HepG2 (cell line): ENCODE measurements at regions not wholly inside any gene's neighbourhood (a gene's known extent, or its start where the extent isn't known, plus 50 kb on each side); places are given as distances from the start of the nearest gene placed in this dataset.

Source experiments
- ATAC-seq: fragments of 200-7000 bp; cut with Tn5 transposase; 3 replicates; pipeline ENCODE4 v1.9.1; 2020; ENCODE audit warnings: mild to moderate bottlenecking, moderate library complexity
- BruUV-seq: library from RNA; stranded (reverse); fragments of 400-500 nt; replicated peaks from 2 replicates; lab custom pipeline; 2021; lab: Mats Ljungman, UMichigan
- CTCF ChIA-PET: fragments of 300-600 bp; formaldehyde crosslinking; extraction: SDS; loops from one replicate; lab custom pipeline; 2021; ENCODE audit warnings: low total read pairs, inconsistent platforms, low intra/inter-chr PET ratio; lab: Yijun Ruan, JAX
- POLR2A ChIA-PET: fragments of 350-600 bp; sonication (Branson Sonifier 250); formaldehyde crosslinking; loops from one replicate; lab custom pipeline; 2020; ENCODE audit warnings: antibody characterized with exemption, inconsistent platforms; lab: Yijun Ruan, JAX
- DNase-seq: peaks from one replicate; pipeline ENCODE4 v3.0.0-alpha.2; 2015; ENCODE audit warnings: low spot score
- FAIRE-seq: peaks from 3 replicates; lab custom pipeline; 2011; peaks lifted over from hg19 to GRCh38; lab: Jason Lieb, UNC
- H2AFZ ChIP-seq: one replicate; pipeline ENCODE4 v1.6.1; 2011; ENCODE audit warnings: low read length, inconsistent platforms
- H3K27ac ChIP-seq: fragments of 300-600 bp; 3 replicates; pipeline ENCODE4 v1.8.0; 2011; ENCODE audit warnings: mixed run types, mild to moderate bottlenecking, mixed read lengths, low read length, inconsistent platforms; ENCODE audit not compliant: insufficient read depth; ENCODE audit errors: extremely low read length
- H3K27me3 ChIP-seq, 2 experiments: fragments of 200-600 bp in 1 of 2; 2 replicates in 1 of 2; 3 replicates in 1 of 2; pipeline versions ENCODE4 v1.6.0 to v1.8.0; 2011; ENCODE audit warnings: low read length in 2 of 2, mild to moderate bottlenecking in 2 of 2, moderate library complexity in 2 of 2, inconsistent platforms in 1 of 2; ENCODE audit not compliant: insufficient read depth in 2 of 2, control insufficient read depth in 1 of 2
- H3K36me3 ChIP-seq, 2 experiments: fragments of 200-600 bp in 1 of 2; replicated peaks in 1 of 2; 2 replicates in 1 of 2; 3 replicates in 1 of 2; pipeline versions ENCODE4 v1.5.1 to v1.8.0; 2011; ENCODE audit warnings: low read length in 2 of 2, inconsistent platforms in 1 of 2; ENCODE audit not compliant: insufficient read depth in 2 of 2, control insufficient read depth in 1 of 2
- H3K4me1 ChIP-seq: 2 replicates; pipeline ENCODE4 v1.5.1; 2012; ENCODE audit warnings: low read length, inconsistent platforms; ENCODE audit not compliant: insufficient read depth
- H3K4me2 ChIP-seq: 2 replicates; pipeline ENCODE4 v1.6.0; 2011; ENCODE audit warnings: low read depth, low read length, inconsistent platforms
- H3K4me3 ChIP-seq, 3 experiments: fragments of 200-600 bp in 1 of 3; sonication (generic), shearing (Covaris generic) in 1 of 3; replicated peaks in 1 of 3; 2 replicates each; pipeline ENCODE4 v1.5.1; 2011 to 2016; ENCODE audit warnings: low read length in 3 of 3, inconsistent platforms in 2 of 3, low read depth in 2 of 3, mild to moderate bottlenecking in 2 of 3, control low read depth in 1 of 3, mixed read lengths in 1 of 3; ENCODE audit not compliant: insufficient read depth in 1 of 3
- H3K79me2 ChIP-seq: one replicate; pipeline ENCODE4 v1.6.1; 2011; ENCODE audit warnings: low read length, inconsistent platforms; ENCODE audit not compliant: insufficient read depth
- H3K9ac ChIP-seq: 2 replicates; pipeline ENCODE4 v1.6.0; 2011; ENCODE audit warnings: mild to moderate bottlenecking, low read depth, low read length, inconsistent platforms; ENCODE audit not compliant: insufficient read depth
- H3K9me3 ChIP-seq: 2 replicates; pipeline ENCODE4 v1.5.1; 2012; ENCODE audit warnings: mild to moderate bottlenecking, low read length
- H4K20me1 ChIP-seq: 2 replicates; pipeline ENCODE4 v1.6.0; 2011; ENCODE audit warnings: inconsistent platforms, mild to moderate bottlenecking, low read length, moderate library complexity; ENCODE audit not compliant: insufficient read depth
- BRCA1 ChIP-seq: sonication (generic); formaldehyde crosslinking; IDR thresholded peaks from 2 replicates; pipeline ENCODE4 v1.4.0; 2020; ENCODE audit warnings: missing genetic modification reagents
- DNMT3B ChIP-seq: conservative IDR thresholded peaks from 2 replicates; pipeline ENCODE4 v1.6.1; 2016; ENCODE audit warnings: missing biosample characterization, control low read depth
- HOXA9 ChIP-seq: sonication (generic); formaldehyde crosslinking; IDR thresholded peaks from 2 replicates; pipeline ENCODE4 v1.8.1; 2022; ENCODE audit warnings: missing genetic modification reagents, mild to moderate bottlenecking, moderate library complexity, borderline replicate concordance
- IKZF1 ChIP-seq: fragments of 450-650 bp; IDR thresholded peaks from 2 replicates; pipeline ENCODE4 v1.7.1; 2016
- MBD4 ChIP-seq: IDR thresholded peaks from 2 replicates; pipeline ENCODE4 v1.6.1; 2012; ENCODE audit warnings: low read length, inconsistent platforms, borderline replicate concordance
- NR2F2 ChIP-seq: IDR thresholded peaks from 2 replicates; pipeline ENCODE4 v1.6.1; 2012; ENCODE audit warnings: low read depth, inconsistent platforms, borderline replicate concordance
- NR3C1 ChIP-seq: sonication (generic); formaldehyde crosslinking; IDR thresholded peaks from 2 replicates; pipeline ENCODE4 v1.4.0; 2020; ENCODE audit warnings: missing genetic modification reagents
- PCBP2 ChIP-seq: fragments of 200-400 bp; formaldehyde crosslinking; optimal IDR thresholded peaks from 2 replicates; pipeline ENCODE3; 2018; ENCODE audit warnings: low read length, low read depth; ENCODE audit not compliant: poor library complexity, severe bottlenecking
- SOX13 ChIP-seq, 3 experiments: fragments of 450-650 bp in 1 of 3; sonication (generic) in 1 of 3; formaldehyde crosslinking in 1 of 3; IDR thresholded peaks in 2 of 3; conservative IDR thresholded peaks in 1 of 3; 2 replicates each; pipeline versions ENCODE4 v1.5.0 to v1.6.1; 2016 to 2020; ENCODE audit warnings: antibody characterized with exemption in 1 of 3, mild to moderate bottlenecking in 1 of 3, missing compliant biosample characterization in 1 of 3, missing genetic modification reagents in 1 of 3, moderate library complexity in 1 of 3
- TOE1 ChIP-seq: sonication (generic); formaldehyde crosslinking; IDR thresholded peaks from 2 replicates; pipeline ENCODE4 v1.4.0; 2020; ENCODE audit warnings: mild to moderate bottlenecking, missing genetic modification reagents
- ZNF674 ChIP-seq: sonication (generic); formaldehyde crosslinking; IDR thresholded peaks from 2 replicates; pipeline ENCODE4 v1.5.0; 2020; ENCODE audit warnings: low read depth, mild to moderate bottlenecking, missing genetic modification reagents
- ZSCAN21 ChIP-seq: sonication (generic); formaldehyde crosslinking; IDR thresholded peaks from 2 replicates; pipeline ENCODE4 v1.8.0; 2022; ENCODE audit warnings: mild to moderate bottlenecking, missing genetic modification reagents, moderate library complexity, borderline replicate concordance
- WGBS: methylation state at CpG from one replicate; pipeline ENCODE4 v1.1.6; 2017; ENCODE audit warnings: low lambda C conversion rate; 5-methylcytosine and 5-hydroxymethylcytosine counted together
- in situ Hi-C: cut with HindIII; loops from 2 replicates; pipeline ENCODE4 v1.10.0; 2017; ENCODE audit warnings: low pct_unique_long_range_greater_than_20kb; ENCODE audit not compliant: extremely low pct_ligation_motif_present
- intact Hi-C: fragments of 100-400 bp; cut with micrococcal nuclease; formaldehyde crosslinking; loops from one replicate; pipeline ENCODE4 v1.10.0; 2022; ENCODE audit not compliant: unreplicated experiment
- TF ChIP-seq, protein P1 (sequence below): sonication (generic); formaldehyde crosslinking; IDR thresholded peaks from 2 replicates; pipeline ENCODE4 v1.5.1; 2020; ENCODE audit warnings: missing genetic modification reagents, mild to moderate bottlenecking, borderline replicate concordance
- TF ChIP-seq, protein P2 (sequence below): IDR thresholded peaks from 2 replicates; pipeline ENCODE4 v1.6.1; 2016; ENCODE audit warnings: missing genetic modification reagents, missing compliant biosample characterization

DNA sequence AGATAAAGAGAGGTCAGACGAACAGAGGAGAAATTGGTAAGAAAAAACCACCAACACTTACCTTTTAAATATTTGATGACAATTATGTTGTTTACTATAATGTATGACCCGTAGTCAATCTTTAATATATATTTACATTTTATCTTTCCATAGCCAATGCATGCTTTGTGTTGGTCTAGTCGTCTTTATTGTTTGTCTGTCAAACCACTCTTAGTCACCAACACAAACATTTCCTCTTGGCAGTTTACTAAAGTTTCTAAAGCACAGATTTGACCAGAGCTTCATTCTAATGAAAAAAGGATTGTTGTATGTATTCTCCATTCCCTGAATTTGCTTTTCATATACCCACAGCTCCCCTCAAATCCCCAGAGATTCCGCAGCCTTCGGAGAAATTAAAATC lies 784.7 kb upstream of the PIK3C3 start:
- 11% methylated on average over 5 of the region's 5 CpGs for WGBS
- Histone ChIP-seq H3K4me2 (no peak overlapping the region), H2AFZ (no peak overlapping the region), H3K9me3 (no peaks in the 10 kb centered on the region), H4K20me1 (no peaks in the 10 kb centered on the region), H3K9ac (no peak overlapping the region), H3K79me2 (no peaks in the 10 kb centered on the region), H3K4me3 (no peak overlapping the region), H3K4me1 (no peaks in the 10 kb centered on the region), H3K36me3 (no peaks in the 10 kb centered on the region), H3K27me3 (no peaks in the 10 kb centered on the region), H3K27ac (no peak overlapping the region)
- intact Hi-C loops: no loop called here
- no TSS peak for BruUV-seq
- CTCF ChIA-PET: no interaction called here
- FAIRE-seq (no peak), ATAC-seq (no peak), DNase-seq (no peak)
- POLR2A ChIA-PET: no interaction called here
- in situ Hi-C loops: no loop called here
- no peak for TF ChIP-seq PCBP2
- no peak for TF ChIP-seq HOXA9
- TF ChIP-seq, protein P1, sequence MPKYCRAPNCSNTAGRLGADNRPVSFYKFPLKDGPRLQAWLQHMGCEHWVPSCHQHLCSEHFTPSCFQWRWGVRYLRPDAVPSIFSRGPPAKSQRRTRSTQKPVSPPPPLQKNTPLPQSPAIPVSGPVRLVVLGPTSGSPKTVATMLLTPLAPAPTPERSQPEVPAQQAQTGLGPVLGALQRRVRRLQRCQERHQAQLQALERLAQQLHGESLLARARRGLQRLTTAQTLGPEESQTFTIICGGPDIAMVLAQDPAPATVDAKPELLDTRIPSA (CRISPR knock-in tag): no peak
- no peak for TF ChIP-seq TOE1 (CRISPR knock-in tag)
- TF ChIP-seq DNMT3B (CRISPR knock-in tag): no peak
- TF ChIP-seq NR2F2: no peak
- TF ChIP-seq BRCA1 (CRISPR knock-in tag): no peak
- no peak for TF ChIP-seq IKZF1
- TF ChIP-seq MBD4: no peak
- no peak for TF ChIP-seq NR3C1
- TF ChIP-seq, protein P2, sequence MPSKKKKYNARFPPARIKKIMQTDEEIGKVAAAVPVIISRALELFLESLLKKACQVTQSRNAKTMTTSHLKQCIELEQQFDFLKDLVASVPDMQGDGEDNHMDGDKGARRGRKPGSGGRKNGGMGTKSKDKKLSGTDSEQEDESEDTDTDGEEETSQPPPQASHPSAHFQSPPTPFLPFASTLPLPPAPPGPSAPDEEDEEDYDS (CRISPR knock-in tag): no peak
- no peak for TF ChIP-seq ZSCAN21 (CRISPR knock-in tag)
- no peak for TF ChIP-seq ZNF674 (CRISPR knock-in tag)
- TF ChIP-seq SOX13 (IDR thresholded peaks at IDR 0.05): no peak
- no peak for TF ChIP-seq SOX13 (CRISPR knock-in tag; conservative IDR thresholded peaks at IDR 0.05 in 1 of 2, IDR thresholded peaks at IDR 0.05 in 1 of 2)
